H1 (cell line): ENCODE measurements at regions not wholly inside any gene's neighbourhood (a gene's known extent, or its start where the extent isn't known, plus 50 kb on each side); places are given as distances from the start of the nearest gene placed in this dataset.

Source experiments
- CTCF ChIA-PET: fragments of 300-600 bp; sonication (Branson Sonifier 250); formaldehyde crosslinking; loops from one replicate; lab custom pipeline; 2021; ENCODE audit not compliant: partially characterized antibody; lab: Charles Lee
- POLR2A ChIA-PET: fragments of 300-600 bp; sonication (Branson Sonifier 250); formaldehyde crosslinking; loops from one replicate; lab custom pipeline; 2021; ENCODE audit warnings: inconsistent platforms; ENCODE audit not compliant: partially characterized antibody; lab: Charles Lee
- DNase-seq, 2 experiments: peaks; one replicate each; pipeline versions ENCODE4 v3.0.0 to v3.0.0-alpha.2; 2010 to 2022; ENCODE audit warnings: low spot score in 2 of 2, low read depth in 1 of 2, mixed read lengths in 1 of 2
- FAIRE-seq: peaks from 2 replicates; lab custom pipeline; 2011; peaks lifted over from hg19 to GRCh38; lab: Jason Lieb, UNC
- H2AFZ ChIP-seq: 2 replicates; pipeline ENCODE4 v1.8.1; 2012; ENCODE audit warnings: low read length, inconsistent platforms
- H2AK5ac ChIP-seq: 2 replicates; pipeline ENCODE4 v1.6.1; 2013; ENCODE audit warnings: low read depth, low read length
- H2BK120ac ChIP-seq: replicated peaks from 2 replicates; pipeline ENCODE3; 2013; ENCODE audit warnings: low read depth, low read length, inconsistent platforms
- H2BK12ac ChIP-seq: 2 replicates; pipeline ENCODE4 v1.6.1; 2013; ENCODE audit warnings: low read depth, low read length
- H2BK15ac ChIP-seq: 2 replicates; pipeline ENCODE4 v1.6.1; 2013; ENCODE audit warnings: low read length
- H2BK20ac ChIP-seq: 2 replicates; pipeline ENCODE4 v1.6.1; 2013; ENCODE audit warnings: low read length
- H2BK5ac ChIP-seq: 2 replicates; pipeline ENCODE4 v1.6.1; 2013; ENCODE audit warnings: low read depth, low read length
- H3K14ac ChIP-seq: 2 replicates; pipeline ENCODE4 v1.6.1; 2013; ENCODE audit warnings: inconsistent platforms; ENCODE audit not compliant: insufficient read length
- H3K18ac ChIP-seq: 2 replicates; pipeline ENCODE4 v1.6.1; 2013; ENCODE audit warnings: low read length; ENCODE audit errors: extremely low read depth
- H3K23ac ChIP-seq: 2 replicates; pipeline ENCODE4 v1.6.1; 2013; ENCODE audit warnings: inconsistent platforms; ENCODE audit not compliant: insufficient read length
- H3K23me2 ChIP-seq: 2 replicates; pipeline ENCODE4 v1.6.1; 2013; ENCODE audit warnings: low read depth, low read length
- H3K27ac ChIP-seq: 2 replicates; pipeline ENCODE4 v1.6.1; 2011; ENCODE audit warnings: low read depth, low read length, inconsistent platforms
- H3K27me3 ChIP-seq, 4 experiments: replicated peaks in 1 of 4; 1 replicate in 1 of 4; 2 replicates in 3 of 4; pipeline versions ENCODE4 v1.6.1 to v1.8.1; 2011 to 2013; ENCODE audit warnings: low read length in 3 of 4, mild to moderate bottlenecking in 3 of 4, inconsistent platforms in 2 of 4, mixed read lengths in 2 of 4, moderate library complexity in 1 of 4; ENCODE audit not compliant: control insufficient read depth in 3 of 4, insufficient read depth in 3 of 4; ENCODE audit errors: extremely low read depth in 1 of 4
- H3K36me3 ChIP-seq, 4 experiments: 2 replicates each; pipeline versions ENCODE4 v1.6.1 to v1.8.1; 2011 to 2013; ENCODE audit warnings: mild to moderate bottlenecking in 4 of 4, low read length in 3 of 4, moderate library complexity in 2 of 4, control low read depth in 1 of 4, inconsistent platforms in 1 of 4; ENCODE audit not compliant: insufficient read depth in 4 of 4, control insufficient read depth in 2 of 4
- H3K4ac ChIP-seq: replicated peaks from 2 replicates; pipeline ENCODE3; 2013; ENCODE audit warnings: low read length, low read depth, mixed read lengths, inconsistent platforms; ENCODE audit not compliant: insufficient read length
- H3K4me1 ChIP-seq, 4 experiments: replicated peaks in 1 of 4; 1 replicate in 1 of 4; 2 replicates in 3 of 4; pipeline versions ENCODE4 v1.6.1 to v1.8.1; 2011 to 2013; ENCODE audit warnings: low read length in 3 of 4, inconsistent platforms in 2 of 4, mixed read lengths in 1 of 4; ENCODE audit not compliant: insufficient read depth in 4 of 4, control insufficient read depth in 3 of 4
- H3K4me2 ChIP-seq, 2 experiments: 2 replicates each; pipeline versions ENCODE4 v1.6.1 to v1.8.1; 2011 to 2013; ENCODE audit warnings: low read depth in 2 of 2, low read length in 2 of 2, control low read depth in 1 of 2, inconsistent platforms in 1 of 2, mild to moderate bottlenecking in 1 of 2; ENCODE audit not compliant: insufficient read depth in 1 of 2
- H3K4me3 ChIP-seq, 4 experiments: fragments of 200-600, 300-600 bp in 1 of 4; sonication (generic), shearing (Covaris generic), sonication (Bioruptor Twin) in 1 of 4; 2 replicates each; pipeline versions ENCODE4 v1.5.1 to v1.8.1; 2011 to 2016; ENCODE audit warnings: low read length in 4 of 4, low read depth in 3 of 4, control low read depth in 2 of 4, inconsistent platforms in 2 of 4, mild to moderate bottlenecking in 2 of 4, mixed read lengths in 1 of 4, moderate library complexity in 1 of 4; ENCODE audit not compliant: insufficient read depth in 2 of 4; ENCODE audit errors: extremely low read depth in 1 of 4
- H3K56ac ChIP-seq: replicated peaks from 2 replicates; pipeline ENCODE3; 2013; ENCODE audit warnings: low read depth, mild to moderate bottlenecking, mixed read lengths, low read length, inconsistent platforms; ENCODE audit not compliant: insufficient read length
- H3K79me1 ChIP-seq: 2 replicates; pipeline ENCODE4 v1.6.1; 2013; ENCODE audit warnings: low read depth, low read length, control low read depth
- H3K79me2 ChIP-seq, 2 experiments: 2 replicates each; pipeline versions ENCODE4 v1.6.1 to v1.8.1; 2012 to 2013; ENCODE audit warnings: low read length in 2 of 2, mild to moderate bottlenecking in 2 of 2, inconsistent platforms in 1 of 2; ENCODE audit not compliant: insufficient read depth in 2 of 2, control insufficient read depth in 1 of 2
- H3K9ac ChIP-seq, 4 experiments: replicated peaks in 1 of 4; 1 replicate in 1 of 4; 2 replicates in 3 of 4; pipeline versions ENCODE4 v1.6.1 to v1.8.1; 2011 to 2013; ENCODE audit warnings: low read depth in 3 of 4, low read length in 3 of 4, control low read depth in 2 of 4, mild to moderate bottlenecking in 2 of 4, moderate library complexity in 2 of 4, inconsistent platforms in 1 of 4; ENCODE audit errors: extremely low read depth in 1 of 4
- H3K9me3 ChIP-seq, 2 experiments: 2 replicates each; pipeline versions ENCODE4 v1.6.1 to v1.8.1; 2012 to 2013; ENCODE audit warnings: mild to moderate bottlenecking in 2 of 2, moderate library complexity in 2 of 2, control low read depth in 1 of 2, inconsistent platforms in 1 of 2, low read depth in 1 of 2, low read length in 1 of 2, mixed read lengths in 1 of 2; ENCODE audit not compliant: insufficient read depth in 2 of 2
- H4K20me1 ChIP-seq, 2 experiments: replicated peaks in 1 of 2; 2 replicates each; pipeline versions ENCODE3 to v1.8.1; 2011 to 2013; ENCODE audit warnings: inconsistent platforms in 2 of 2, low read length in 2 of 2, mild to moderate bottlenecking in 1 of 2; ENCODE audit not compliant: insufficient read depth in 2 of 2, control insufficient read depth in 1 of 2
- H4K5ac ChIP-seq: 2 replicates; pipeline ENCODE4 v1.6.1; 2013; ENCODE audit warnings: low read length, low read depth, mixed read lengths, inconsistent platforms; ENCODE audit not compliant: insufficient read length
- H4K8ac ChIP-seq: 2 replicates; pipeline ENCODE4 v1.8.0; 2013; ENCODE audit warnings: mild to moderate bottlenecking, moderate library complexity, low read length, inconsistent platforms; ENCODE audit not compliant: insufficient read depth; ENCODE audit errors: extremely low read depth
- H4K91ac ChIP-seq: replicated peaks from 2 replicates; pipeline ENCODE3; 2013; ENCODE audit warnings: low read length, mixed read lengths, inconsistent platforms; ENCODE audit not compliant: insufficient read length
- CBX5 ChIP-seq: fragments of 300-800, 300-1000 bp; sonication (generic); IDR thresholded peaks from 2 replicates; pipeline ENCODE4 v1.7.1; 2016; ENCODE audit warnings: antibody characterized with exemption, low read length, low read depth
- CBX8 ChIP-seq: fragments of 300-800, 300-1000 bp; sonication (generic); IDR thresholded peaks from 2 replicates; pipeline ENCODE4 v1.7.1; 2016; ENCODE audit warnings: low read depth, low read length, borderline replicate concordance
- CREB1 ChIP-seq: IDR thresholded peaks from 2 replicates; pipeline ENCODE4 v1.6.1; 2012; ENCODE audit warnings: inconsistent platforms
- EP300 ChIP-seq, 2 experiments: IDR thresholded peaks; 1 replicate in 1 of 2; 2 replicates in 1 of 2; pipeline ENCODE4 v1.6.1; 2011 to 2012; ENCODE audit warnings: low read depth in 2 of 2, low read length in 2 of 2, mild to moderate bottlenecking in 2 of 2, borderline replicate concordance in 1 of 2, inconsistent platforms in 1 of 2, moderate library complexity in 1 of 2
- HDAC6 ChIP-seq: IDR thresholded peaks from one replicate; pipeline ENCODE4 v1.7.1; 2012; ENCODE audit warnings: low read depth, mild to moderate bottlenecking, inconsistent platforms, low read length, moderate library complexity
- NANOG ChIP-seq: IDR thresholded peaks from 2 replicates; pipeline ENCODE4 v1.6.1; 2011; ENCODE audit warnings: low read length, low read depth, mild to moderate bottlenecking, inconsistent platforms; ENCODE audit not compliant: insufficient read depth, poor library complexity, severe bottlenecking
- POLR2A ChIP-seq, 2 experiments: IDR thresholded peaks; 1 replicate in 1 of 2; 2 replicates in 1 of 2; pipeline ENCODE4 v1.6.1; 2011; ENCODE audit warnings: low read depth in 2 of 2, low read length in 2 of 2, mild to moderate bottlenecking in 2 of 2; ENCODE audit errors: control extremely low read depth in 1 of 2
- POU5F1 ChIP-seq: IDR thresholded peaks from 2 replicates; pipeline ENCODE4 v1.6.1; 2011; ENCODE audit warnings: low read depth, mild to moderate bottlenecking, low read length, moderate library complexity
- RBBP5 ChIP-seq: IDR thresholded peaks from 2 replicates; pipeline ENCODE4 v1.7.1; 2012; ENCODE audit warnings: low read depth, mild to moderate bottlenecking, inconsistent platforms, low read length, moderate library complexity, borderline replicate concordance
- SIRT6 ChIP-seq: IDR thresholded peaks from one replicate; pipeline ENCODE4 v1.7.1; 2012; ENCODE audit warnings: low read length, inconsistent platforms
- SIX5 ChIP-seq: IDR thresholded peaks from 2 replicates; pipeline ENCODE4 v1.6.1; 2011; ENCODE audit warnings: mild to moderate bottlenecking, low read depth, low read length
- SP1 ChIP-seq: IDR thresholded peaks from 2 replicates; pipeline ENCODE4 v1.6.1; 2011; ENCODE audit warnings: low read depth, low read length
- TEAD4 ChIP-seq: IDR thresholded peaks from 2 replicates; pipeline ENCODE4 v1.6.1; 2012; ENCODE audit warnings: low read depth, low read length, inconsistent platforms, mixed read lengths
- USF2 ChIP-seq: IDR thresholded peaks from 2 replicates; pipeline ENCODE4 v1.6.1; 2011; ENCODE audit warnings: low read length, improper control_type of control experiment
- ZNF274 ChIP-seq: IDR thresholded peaks from 2 replicates; pipeline ENCODE4 v1.7.0; 2012; ENCODE audit warnings: low read length, borderline replicate concordance; ENCODE audit errors: extremely low read depth
- whole genome bisulfite sequencing, 2 experiments: shearing (Covaris generic) in 1 of 2; methylation state at CpG; one replicate each; pipeline versions ENCODE4 v1.1.6 to v1.1.7; 2013 to 2015; ENCODE audit warnings: low lambda C conversion rate in 2 of 2, mixed read lengths in 2 of 2, inconsistent platforms in 1 of 2, low coverage in 1 of 2, missing lambda C conversion rate in 1 of 2; ENCODE audit not compliant: insufficient replicate concordance in 2 of 2, insufficient coverage in 1 of 2, insufficient read length in 1 of 2; ENCODE audit errors: extremely low coverage in 1 of 2, missing lambda C conversion rate in 1 of 2; 5-methylcytosine and 5-hydroxymethylcytosine counted together

- CTCF ChIA-PET = interaction anchor here (1.0 to 1.1 kb wide), 3 partner anchors 13 to 32 kb away, joined by 3 read pairs; no protein-coding TSS in a partner anchor
- TF ChIP-seq CREB1 (no peak), SIX5 (no peak), RBBP5 (no peak), CBX5 (no peak), SP1 (no peak), ZNF274 (no peak), EP300 (IDR thresholded peaks at IDR 0.05; ENCODE audit: borderline replicate concordance in 1 of 2, low read depth in 2 of 2, low read length in 2 of 2) (no peak), NANOG (no peak), HDAC6 (no peak), TEAD4 (no peak), POLR2A (IDR thresholded peaks at IDR 0.05; ENCODE audit: control extremely low read depth in 1 of 2, low read depth in 2 of 2, low read length in 2 of 2) (no peak), USF2 (no peak), POU5F1 (no peak), CBX8 (no peak), SIRT6 (no peak)
- H3K79me2 ChIP-seq = no peaks in the 10 kb centered on the region
Observed at GRCh38 chr2:84283506-84283905, 175.6 kb downstream of the SUCLG1 start.

More at GRCh38 chr2:84283506-84283905, 175.6 kb downstream of the SUCLG1 start:
- Histone ChIP-seq H3K36me3 (no peaks in the 10 kb centered on the region), H3K4me1 (peaks cover 0 to 3% (median 0%) of the 10 kb centered on the region in 4 experiments; a peak in 1 of 7 replicates), H3K4me3 (no peak overlapping the region), H4K5ac (no peak overlapping the region), H2BK12ac (no peak overlapping the region), H2BK20ac (no peak overlapping the region), H4K20me1 (no peaks in the 10 kb centered on the region), H4K91ac (no peak overlapping the region), H2BK120ac (no peak overlapping the region), H2AFZ (peak overlapping the region; percentile 35; the same call in 1 of the 2 replicates), H3K23ac (no peak overlapping the region), H3K56ac (no peak overlapping the region), H2BK5ac (no peak overlapping the region), H4K8ac (no peak overlapping the region), H2AK5ac (no peak overlapping the region), H3K4me2 (no peak overlapping the region), H3K4ac (no peak overlapping the region), H3K18ac (no peak overlapping the region), H3K27ac (no peak overlapping the region), H3K9ac (no peak overlapping the region), H2BK15ac (no peak overlapping the region), H3K9me3 (peaks cover 0 to 3% of the 10 kb centered on the region in 2 experiments; a peak in 1 of 4 replicates), H3K79me1 (no peaks in the 10 kb centered on the region), H3K14ac (no peak overlapping the region), H3K23me2 (no peaks in the 10 kb centered on the region), H3K27me3 (no peaks in the 10 kb centered on the region)
- WGBS, 2 experiments = 81% methylated on average over 3 of the region's 3 CpGs; no CpG with 5 or more reads in 1 of the 2 experiments
- DNase-seq (no peak), FAIRE-seq (no peak)
- POLR2A ChIA-PET = no interaction called here
